Natural killer cell (primary cell): ENCODE measurements at regions not wholly inside any gene's neighbourhood (a gene's known extent, or its start where the extent isn't known, plus 50 kb on each side); places are given as distances from the start of the nearest gene placed in this dataset.

ENCODE experiments used
- ATAC-seq, 3 donors: fragments of 150-1000 bp in 2 of 3; fragments of 200-7000 bp in 1 of 3; cut with Tn5 transposase; 1 replicate in 1 of 3; 2 replicates in 2 of 3; pipeline ENCODE4 v1.10.0; 2021; ENCODE audit warnings: mild to moderate bottlenecking in 2 of 3, moderate library complexity in 2 of 3
- DNase-seq, 2 donors: peaks; one replicate each; pipeline versions ENCODE4 v3.0.0 to v3.0.0-alpha.2; 2013 to 2021; ENCODE audit warnings: mixed read lengths in 1 of 2
- H3K27ac ChIP-seq: one replicate; pipeline ENCODE4 v1.5.1; 2013; ENCODE audit warnings: mild to moderate bottlenecking, low read length
- H3K27me3 ChIP-seq: one replicate; pipeline ENCODE4 v1.6.1; 2013; ENCODE audit warnings: low read length; ENCODE audit not compliant: control insufficient read depth, insufficient read depth
- H3K36me3 ChIP-seq: one replicate; pipeline ENCODE4 v1.6.1; 2013; ENCODE audit warnings: low read length; ENCODE audit not compliant: control insufficient read depth, insufficient read depth
- H3K4me1 ChIP-seq: one replicate; pipeline ENCODE4 v1.6.1; 2013; ENCODE audit warnings: low read length; ENCODE audit not compliant: control insufficient read depth, insufficient read depth
- H3K4me3 ChIP-seq: one replicate; pipeline ENCODE4 v1.5.1; 2013; ENCODE audit warnings: low read length
- H3K9me3 ChIP-seq: one replicate; pipeline ENCODE4 v1.6.1; 2013; ENCODE audit warnings: low read length; ENCODE audit not compliant: control insufficient read depth, insufficient read depth
- H3K27ac Mint-ChIP-seq, 2 donors: one replicate each; pipeline ENCODE4 v1.8.0; 2022; ENCODE audit warnings: mild to moderate bottlenecking in 2 of 2, mixed read lengths in 2 of 2, moderate library complexity in 1 of 2
- H3K27me3 Mint-ChIP-seq, 2 donors: one replicate each; pipeline ENCODE4 v1.8.0; 2022; ENCODE audit warnings: low read depth in 2 of 2, mixed read lengths in 2 of 2
- H3K36me3 Mint-ChIP-seq: one replicate; pipeline ENCODE4 v1.8.0; 2022; ENCODE audit warnings: mixed read lengths
- H3K4me1 Mint-ChIP-seq, 2 donors: one replicate each; pipeline ENCODE4 v1.8.0; 2022; ENCODE audit warnings: mixed read lengths in 2 of 2
- H3K4me3 Mint-ChIP-seq: one replicate; pipeline ENCODE4 v1.8.0; 2022; ENCODE audit warnings: mild to moderate bottlenecking, moderate library complexity, mixed read lengths
- H3K9me3 Mint-ChIP-seq, 2 donors: one replicate each; pipeline ENCODE4 v1.8.0; 2022; ENCODE audit warnings: mixed read lengths in 2 of 2
- WGBS: methylation state at CpG from one replicate; pipeline ENCODE4 v1.1.7; 2013; ENCODE audit warnings: missing lambda C conversion rate; ENCODE audit not compliant: insufficient coverage; 5-methylcytosine and 5-hydroxymethylcytosine counted together
- intact Hi-C: fragments of 100-400 bp; cut with micrococcal nuclease; formaldehyde crosslinking; loops from one replicate; pipeline ENCODE4 v1.14.2; 2022
- TF ChIP-seq, protein P1 (sequence below): fragments of 200-600 bp; IDR thresholded peaks from one replicate; pipeline ENCODE4 v1.8.0; 2022; ENCODE audit warnings: antibody characterized with exemption

DNA sequence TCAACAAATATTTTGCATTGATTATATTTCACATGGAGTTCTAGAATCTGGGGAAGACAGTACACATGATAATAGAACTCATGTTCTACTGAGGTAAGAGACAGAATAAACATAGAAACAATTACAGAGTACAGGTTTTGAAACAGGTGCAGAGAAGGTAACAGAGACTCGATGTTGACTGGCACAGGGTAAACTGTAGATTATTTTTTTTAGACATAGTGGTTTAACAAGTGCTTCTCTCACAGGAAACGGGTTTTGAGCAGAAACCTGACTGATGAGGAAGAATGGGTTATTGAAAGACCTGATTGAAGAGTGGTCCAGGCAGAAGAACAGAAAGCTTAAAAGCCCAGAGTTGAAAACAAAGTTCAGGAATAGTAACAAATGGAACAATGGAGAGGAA lies 1002.5 kb upstream of the FAM98A start:
- H3K9me3 ChIP-seq, result peaks cover 3% of the 10 kb centered on the region
- peaks cover 21 to 30% of the 10 kb centered on the region in 2 donors for H3K9me3 Mint-ChIP-seq

DNA sequence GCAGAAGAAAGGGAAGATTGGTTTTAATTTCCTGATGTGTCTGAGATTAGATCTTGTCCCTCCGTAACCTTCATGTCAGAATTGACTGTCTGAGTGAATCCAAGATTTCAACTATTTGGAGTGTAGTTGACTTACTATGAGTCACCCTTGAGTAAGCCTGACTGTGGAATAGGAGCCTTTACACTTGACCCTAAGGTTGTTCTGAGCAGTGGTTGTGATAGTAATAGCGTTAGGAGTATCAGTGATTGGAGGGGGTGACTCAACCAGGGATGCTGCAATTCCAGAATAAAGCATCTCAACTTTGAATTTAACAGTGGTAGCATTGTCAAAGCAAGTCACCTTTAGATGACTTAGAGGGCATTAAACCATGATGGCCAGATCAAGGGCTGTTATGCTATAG lies 979.5 kb upstream of the FAM98A start:
- TF ChIP-seq, protein P1, sequence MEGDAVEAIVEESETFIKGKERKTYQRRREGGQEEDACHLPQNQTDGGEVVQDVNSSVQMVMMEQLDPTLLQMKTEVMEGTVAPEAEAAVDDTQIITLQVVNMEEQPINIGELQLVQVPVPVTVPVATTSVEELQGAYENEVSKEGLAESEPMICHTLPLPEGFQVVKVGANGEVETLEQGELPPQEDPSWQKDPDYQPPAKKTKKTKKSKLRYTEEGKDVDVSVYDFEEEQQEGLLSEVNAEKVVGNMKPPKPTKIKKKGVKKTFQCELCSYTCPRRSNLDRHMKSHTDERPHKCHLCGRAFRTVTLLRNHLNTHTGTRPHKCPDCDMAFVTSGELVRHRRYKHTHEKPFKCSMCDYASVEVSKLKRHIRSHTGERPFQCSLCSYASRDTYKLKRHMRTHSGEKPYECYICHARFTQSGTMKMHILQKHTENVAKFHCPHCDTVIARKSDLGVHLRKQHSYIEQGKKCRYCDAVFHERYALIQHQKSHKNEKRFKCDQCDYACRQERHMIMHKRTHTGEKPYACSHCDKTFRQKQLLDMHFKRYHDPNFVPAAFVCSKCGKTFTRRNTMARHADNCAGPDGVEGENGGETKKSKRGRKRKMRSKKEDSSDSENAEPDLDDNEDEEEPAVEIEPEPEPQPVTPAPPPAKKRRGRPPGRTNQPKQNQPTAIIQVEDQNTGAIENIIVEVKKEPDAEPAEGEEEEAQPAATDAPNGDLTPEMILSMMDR, result no peak
- DNase-seq (no peak), ATAC-seq (no peak)
- H3K27ac Mint-ChIP-seq, result no peak overlapping the region
- intact Hi-C loops, result no loop called here
- WGBS, result 81% methylated on average over 2 of the region's 2 CpGs
- no peak overlapping the region for H3K4me3 ChIP-seq
- no peak overlapping the region for H3K4me3 Mint-ChIP-seq
- H3K9me3 ChIP-seq, result no peaks in the 10 kb centered on the region
- no peaks in the 10 kb centered on the region for H3K36me3 Mint-ChIP-seq
- H3K9me3 Mint-ChIP-seq, result peaks cover 6 to 10% of the 10 kb centered on the region in 2 donors
- no peaks in the 10 kb centered on the region for H3K27me3 Mint-ChIP-seq
- H3K4me1 ChIP-seq, result no peaks in the 10 kb centered on the region
- H3K27me3 ChIP-seq, result no peaks in the 10 kb centered on the region
- no peaks in the 10 kb centered on the region for H3K4me1 Mint-ChIP-seq
- H3K27ac ChIP-seq, result no peak overlapping the region
- H3K36me3 ChIP-seq, result no peaks in the 10 kb centered on the region

More for the DNA sequence above, 1002.5 kb upstream of the FAM98A start:
- intact Hi-C loops, result no loop called here
- DNase-seq (no peak), ATAC-seq (no peak)
- H3K27me3 Mint-ChIP-seq, result no peaks in the 10 kb centered on the region
- no peaks in the 10 kb centered on the region for H3K4me1 Mint-ChIP-seq
- WGBS, result 49% methylated on average over 2 of the region's 2 CpGs
- no peak overlapping the region for H3K4me3 Mint-ChIP-seq
- Histone ChIP-seq H3K27ac (no peak overlapping the region), H3K4me3 (no peak overlapping the region), H3K27me3 (no peaks in the 10 kb centered on the region), H3K36me3 (no peaks in the 10 kb centered on the region), H3K4me1 (no peaks in the 10 kb centered on the region)
- peaks cover 7% of the 10 kb centered on the region for H3K36me3 Mint-ChIP-seq
- H3K27ac Mint-ChIP-seq, result no peak overlapping the region
- TF ChIP-seq, protein P1, result no peak

DNA sequence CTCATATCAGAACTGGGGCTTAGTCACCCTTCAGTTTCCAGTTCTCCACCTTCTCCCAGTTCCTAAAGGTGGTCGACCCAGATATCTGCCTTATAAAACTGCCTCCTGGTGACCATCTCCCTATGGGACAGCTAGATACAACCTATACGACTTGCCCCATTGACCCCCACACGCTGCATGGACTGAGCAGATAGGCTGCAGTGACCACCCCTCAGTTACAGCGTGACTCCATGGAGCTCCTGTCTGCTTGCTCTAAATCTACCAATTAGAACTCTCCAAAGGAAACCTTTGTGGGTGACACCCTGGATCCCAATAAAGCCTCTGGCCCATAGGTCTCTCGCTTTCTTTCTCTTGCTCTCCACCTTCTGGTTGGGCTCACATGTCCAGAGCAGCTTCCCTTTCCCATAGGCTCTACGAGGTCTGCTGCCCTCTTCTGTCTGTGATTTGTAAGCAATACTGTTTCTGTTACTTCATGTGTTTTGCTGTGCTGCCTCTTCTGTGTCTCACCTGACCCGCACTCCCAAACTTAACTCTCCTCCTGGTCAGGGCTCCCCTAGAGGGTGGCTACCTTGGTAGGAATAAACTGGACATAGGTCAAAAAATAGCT lies 971.3 kb upstream of the FAM98A start:
- Mint-ChIP-seq H3K36me3 (no peaks in the 10 kb centered on the region), H3K4me1 (no peaks in the 10 kb centered on the region), H3K27me3 (no peaks in the 10 kb centered on the region), H3K4me3 (no peak overlapping the region), H3K27ac (no peak overlapping the region), H3K9me3 (peaks cover 9 to 13% of the 10 kb centered on the region in 2 donors)
- no peak overlapping the region for H3K4me3 ChIP-seq
- ATAC-seq (no peak), DNase-seq (no peak)
- H3K27me3 ChIP-seq, result no peaks in the 10 kb centered on the region
- 65% methylated on average over 5 of the region's 7 CpGs for WGBS
- H3K36me3 ChIP-seq, result no peaks in the 10 kb centered on the region
- H3K27ac ChIP-seq, result no peak overlapping the region
- intact Hi-C loops, result no loop called here
- TF ChIP-seq, protein P1, result no peak
- no peaks in the 10 kb centered on the region for H3K9me3 ChIP-seq
- H3K4me1 ChIP-seq, result no peaks in the 10 kb centered on the region

DNA sequence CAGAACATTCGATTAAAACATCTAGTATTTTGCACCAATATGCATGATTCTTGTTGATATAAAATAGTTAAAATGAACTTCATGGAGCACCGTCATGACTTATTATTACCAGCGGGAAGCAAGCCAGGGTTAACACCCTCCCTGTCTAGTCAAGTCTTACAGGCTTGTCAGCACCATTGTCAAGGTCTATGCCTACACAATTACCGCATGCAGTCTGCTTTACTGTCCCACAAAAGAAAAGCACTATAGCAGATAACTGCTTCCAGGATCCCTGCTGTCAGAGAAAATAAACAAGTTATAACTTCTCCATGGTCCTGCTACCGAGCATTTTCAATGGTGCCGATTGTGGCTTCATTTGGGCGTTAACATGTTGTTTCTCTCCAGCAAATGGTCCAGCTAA lies 968.0 kb upstream of the FAM98A start:
- Histone ChIP-seq H3K4me3 (no peak overlapping the region), H3K9me3 (no peaks in the 10 kb centered on the region), H3K27me3 (no peaks in the 10 kb centered on the region), H3K4me1 (no peaks in the 10 kb centered on the region), H3K36me3 (no peaks in the 10 kb centered on the region), H3K27ac (no peak overlapping the region)
- WGBS, result 93% methylated on average over 6 of the region's 7 CpGs
- TF ChIP-seq, protein P1, result no peak
- H3K27me3 Mint-ChIP-seq, result no peaks in the 10 kb centered on the region
- no peak overlapping the region for H3K27ac Mint-ChIP-seq
- H3K4me1 Mint-ChIP-seq, result no peaks in the 10 kb centered on the region
- H3K9me3 Mint-ChIP-seq, result peaks cover 11 to 21% of the 10 kb centered on the region in 2 donors
- intact Hi-C loops, result no loop called here
- H3K36me3 Mint-ChIP-seq, result no peaks in the 10 kb centered on the region
- DNase-seq (no peak), ATAC-seq (no peak)
- no peak overlapping the region for H3K4me3 Mint-ChIP-seq
